AG08396 (cell line): ENCODE measurements at regions not wholly inside any gene's neighbourhood (a gene's known extent, or its start where the extent isn't known, plus 50 kb on each side); places are given as distances from the start of the nearest gene placed in this dataset.
"Not testable (repeated sequence)": the region's sequence is repeated elsewhere in the genome, so short reads cannot be mapped to it uniquely, and the experiment has no call there.

ENCODE experiments used
- DNase-seq: peaks from one replicate; pipeline ENCODE4 v3.0.0; 2012; ENCODE audit warnings: low spot score, mixed read lengths

- DNase-seq: no peak
Observed at GRCh38 chr20:53872561-53873229, 197.7 kb downstream of the BCAS1 start.

- DNase-seq: no peak
Observed at GRCh38 chr20:53872081-53872541, 198.3 kb downstream of the BCAS1 start.

GRCh38 chr20:53871541-53871940 lies 198.9 kb downstream of the BCAS1 start:
- no peak for DNase-seq

- DNase-seq: no peak
Observed at GRCh38 chr20:53870426-53871315, 199.7 kb downstream of the BCAS1 start.

GRCh38 chr20:53869466-53870258 lies 200.7 kb downstream of the BCAS1 start:
- DNase-seq: peak; percentile 37

GRCh38 chr20:53867741-53868351 lies 202.5 kb downstream of the BCAS1 start:
- DNase-seq: no peak

GRCh38 chr20:53866794-53867740 lies 203.3 kb downstream of the BCAS1 start:
- DNase-seq: no peak

- DNase-seq: peak; percentile 62
Observed at GRCh38 chr20:53865901-53866793, 204.2 kb downstream of the BCAS1 start.

GRCh38 chr20:53864765-53865683 lies 205.4 kb downstream of the BCAS1 start:
- not testable (repeated sequence) for DNase-seq

GRCh38 chr20:53863923-53864641 lies 206.3 kb downstream of the BCAS1 start:
- not testable (repeated sequence) for DNase-seq

- DNase-seq: not testable (repeated sequence)
Observed at GRCh38 chr20:53863535-53863922, 206.9 kb downstream of the BCAS1 start.

GRCh38 chr20:53863039-53863438 lies 207.4 kb downstream of the BCAS1 start:
- not testable (repeated sequence) for DNase-seq

GRCh38 chr20:53862490-53862889 lies 207.9 kb downstream of the BCAS1 start:
- DNase-seq: not testable (repeated sequence)

- DNase-seq: not testable (repeated sequence)
Observed at GRCh38 chr20:53862136-53862397, 208.3 kb downstream of the BCAS1 start.

GRCh38 chr20:53859684-53860083 lies 210.7 kb downstream of the BCAS1 start:
- DNase-seq: no peak

- not testable (repeated sequence) for DNase-seq
Observed at GRCh38 chr20:53859009-53859408, 211.4 kb downstream of the BCAS1 start.

GRCh38 chr20:53858516-53858915 lies 211.9 kb downstream of the BCAS1 start:
- not testable (repeated sequence) for DNase-seq

- no peak for DNase-seq
Observed at GRCh38 chr20:53857723-53858236, 212.6 kb downstream of the BCAS1 start.
